ENCODE measurements at regions not wholly inside any gene's neighbourhood (a gene's known extent, or its start where the extent isn't known, plus 50 kb on each side); places are given as distances from the start of the nearest gene placed in this dataset.
"Not testable (repeated sequence)": the region's sequence is repeated elsewhere in the genome, so short reads cannot be mapped to it uniquely, and the experiment has no call there.

GRCh38 chr3:75285531-75286148 lies 378.5 kb upstream of the FRG2C start:
- TF ChIP-seq POLR2A (IDR thresholded peaks at IDR 0.05; ENCODE audit: low read depth, low read length); CTCF (conservative IDR thresholded peaks at IDR 0.05; ENCODE audit: low read depth, low read length); BHLHE40 (IDR thresholded peaks at IDR 0.05; ENCODE audit: low read depth, low read length); SMC3 (IDR thresholded peaks at IDR 0.05; ENCODE audit: low read depth, low read length); RCOR1 (IDR thresholded peaks at IDR 0.05; ENCODE audit: insufficient replicate concordance, low read length); NFE2L2 (IDR thresholded peaks at IDR 0.05; ENCODE audit: low read depth, low read length); CEBPB (IDR thresholded peaks at IDR 0.05; ENCODE audit: low read depth, low read length); RAD21 (IDR thresholded peaks at IDR 0.05; ENCODE audit: low read length); RFX5 (IDR thresholded peaks at IDR 0.05; ENCODE audit: low read depth, low read length); USF2 (IDR thresholded peaks at IDR 0.05; ENCODE audit: low read depth, low read length); MXI1 (IDR thresholded peaks at IDR 0.05; ENCODE audit: borderline replicate concordance, low read depth, low read length): not testable (repeated sequence)

All from IMR-90 (cell line).